Inflammatory macrophage (primary cell): ENCODE measurements at regions not wholly inside any gene's neighbourhood (a gene's known extent, or its start where the extent isn't known, plus 50 kb on each side); places are given as distances from the start of the nearest gene placed in this dataset.

Experiments
- DNase-seq, 2 donors: peaks; one replicate each; pipeline ENCODE4 v3.0.0-alpha.2; 2020 to 2022

GRCh38 chr16:64151990-64152767 lies 969.7 kb downstream of the CDH11 start:
- DNase-seq: no peak

DNA sequence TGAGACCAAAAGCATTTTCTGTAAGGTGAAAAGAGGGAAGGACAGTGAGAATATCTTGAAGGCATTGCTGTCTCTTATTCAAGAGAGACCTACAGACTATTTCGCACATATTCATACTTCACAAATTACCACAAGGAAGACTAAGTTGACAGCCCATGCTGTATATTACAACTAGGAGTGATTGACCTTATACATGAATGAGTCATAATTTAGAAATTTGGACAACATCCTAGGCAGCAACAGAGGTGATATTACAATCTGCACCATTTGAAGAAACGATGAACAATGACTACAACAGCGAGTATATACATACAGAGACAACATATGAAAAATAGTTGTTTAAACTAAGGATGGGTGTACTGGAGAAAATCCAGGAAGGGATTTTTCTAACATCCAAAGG lies 971.7 kb downstream of the CDH11 start:
- DNase-seq: no peak

DNA sequence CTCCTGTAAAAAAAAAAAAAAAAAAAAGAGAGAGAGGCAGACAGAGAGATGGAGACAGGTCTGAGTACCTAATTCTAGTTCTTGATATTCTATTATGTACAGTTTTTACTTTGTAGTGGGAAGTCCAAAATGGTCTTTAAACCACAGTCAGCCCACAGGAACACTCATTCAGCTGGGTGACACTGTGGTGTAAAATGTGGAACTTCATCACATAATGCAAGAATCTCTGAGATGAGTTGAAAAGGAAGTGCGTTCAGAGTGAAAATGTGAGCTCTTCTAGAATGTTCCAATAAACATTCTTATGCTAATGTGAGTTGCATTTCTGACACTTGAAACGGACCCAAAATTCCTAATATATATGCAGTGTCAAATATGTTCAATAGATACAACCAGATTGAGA lies 972.1 kb downstream of the CDH11 start:
- no peak for DNase-seq

GRCh38 chr16:64148356-64148755 lies 973.5 kb downstream of the CDH11 start:
- no peak for DNase-seq

GRCh38 chr16:64147941-64148340 lies 973.9 kb downstream of the CDH11 start:
- DNase-seq: no peak

GRCh38 chr16:64144617-64145016 lies 977.2 kb downstream of the CDH11 start:
- DNase-seq: no peak

GRCh38 chr16:64138621-64139020 lies 983.2 kb downstream of the CDH11 start:
- no peak for DNase-seq

- DNase-seq: no peak
These were observed 983.9 kb downstream of the CDH11 start for GRCh38 chr16:64138006-64138405.

DNA sequence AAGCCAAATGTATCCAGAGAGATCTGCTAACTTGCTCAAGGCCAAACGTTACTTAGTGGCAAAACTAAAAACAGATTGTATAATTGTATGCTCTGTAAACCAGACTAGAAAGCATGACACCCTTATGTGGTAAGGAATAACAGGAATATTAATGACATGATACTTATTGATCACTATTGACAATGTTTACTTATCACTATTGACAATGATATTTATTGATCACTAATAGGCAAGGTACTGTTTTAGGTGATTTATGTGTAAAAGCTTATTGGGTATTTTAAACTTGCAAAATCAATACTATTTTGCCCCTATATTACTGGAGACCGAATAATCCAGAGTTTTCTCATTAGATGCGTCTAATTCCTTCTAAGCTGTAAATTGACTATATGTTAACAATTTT lies 985.1 kb downstream of the CDH11 start:
- no peak for DNase-seq

DNA sequence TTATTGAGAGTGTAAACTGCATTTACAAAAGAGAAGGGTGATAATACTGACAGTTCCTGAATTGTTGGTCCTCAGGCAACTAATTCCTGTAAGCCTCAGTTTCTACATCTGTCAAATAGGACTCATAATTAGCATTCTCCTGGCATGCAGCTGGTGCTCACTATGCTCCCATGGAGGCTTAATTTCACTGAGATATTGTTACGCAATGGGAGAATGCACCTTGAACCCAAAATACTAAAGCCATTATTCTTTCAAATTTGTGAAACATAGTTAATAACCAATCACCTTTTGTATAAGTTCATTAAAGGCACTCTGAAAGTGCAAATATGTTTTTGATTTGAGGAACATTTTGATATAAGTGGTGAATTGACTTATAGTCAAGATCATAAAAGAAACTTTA lies 985.5 kb downstream of the CDH11 start:
- DNase-seq: no peak

- no peak for DNase-seq
These were observed 988.5 kb downstream of the CDH11 start for GRCh38 chr16:64133366-64133765.

GRCh38 chr16:64132759-64133361 lies 989.0 kb downstream of the CDH11 start:
- DNase-seq: no peak

- no peak for DNase-seq
These were observed 989.7 kb downstream of the CDH11 start for GRCh38 chr16:64132190-64132589.

- DNase-seq: no peak
These were observed 990.4 kb downstream of the CDH11 start for GRCh38 chr16:64131423-64131822.

GRCh38 chr16:64130140-64130539 lies 991.7 kb downstream of the CDH11 start:
- DNase-seq: no peak

DNA sequence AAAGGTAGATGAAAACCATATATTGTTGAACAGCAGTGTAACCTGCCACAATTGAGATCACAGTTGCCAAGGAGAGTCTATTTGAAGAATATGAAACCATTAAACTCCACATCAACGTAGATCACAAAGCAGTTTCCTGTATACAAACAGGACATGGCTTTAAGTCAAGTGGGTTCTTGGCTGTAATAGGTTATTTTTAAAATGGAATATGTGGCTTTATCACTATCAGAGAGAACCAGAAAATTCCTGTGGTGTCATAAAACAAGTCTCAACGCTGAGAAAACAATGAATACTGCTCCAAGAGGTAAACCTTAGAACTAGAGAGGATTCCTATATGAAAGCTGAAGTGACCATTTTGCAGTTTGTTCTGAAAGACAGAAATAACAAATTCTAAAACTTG lies 999.7 kb downstream of the CDH11 start:
- no peak for DNase-seq

- no peak for DNase-seq
These were observed 1000.4 kb downstream of the CDH11 start for GRCh38 chr16:64121473-64121872.

DNA sequence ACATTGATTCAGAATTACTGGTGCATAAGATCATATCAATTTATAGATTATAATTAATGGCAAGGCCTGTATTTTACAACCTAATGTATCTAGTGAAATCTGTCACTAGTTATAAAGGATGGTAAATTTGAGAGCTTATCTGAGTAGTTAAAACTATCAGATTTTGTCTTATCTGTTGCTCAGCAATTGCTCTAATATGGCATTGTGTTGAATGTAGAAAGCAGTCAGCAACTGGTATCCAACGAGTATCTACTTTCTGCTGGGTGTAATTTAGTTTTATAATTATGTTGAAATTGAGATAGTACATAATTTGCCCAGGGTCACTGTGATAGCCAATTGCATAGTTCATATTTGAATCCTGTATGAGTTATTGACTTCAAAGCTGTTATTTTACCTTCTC lies 1005.7 kb downstream of the CDH11 start:
- no peak for DNase-seq

DNA sequence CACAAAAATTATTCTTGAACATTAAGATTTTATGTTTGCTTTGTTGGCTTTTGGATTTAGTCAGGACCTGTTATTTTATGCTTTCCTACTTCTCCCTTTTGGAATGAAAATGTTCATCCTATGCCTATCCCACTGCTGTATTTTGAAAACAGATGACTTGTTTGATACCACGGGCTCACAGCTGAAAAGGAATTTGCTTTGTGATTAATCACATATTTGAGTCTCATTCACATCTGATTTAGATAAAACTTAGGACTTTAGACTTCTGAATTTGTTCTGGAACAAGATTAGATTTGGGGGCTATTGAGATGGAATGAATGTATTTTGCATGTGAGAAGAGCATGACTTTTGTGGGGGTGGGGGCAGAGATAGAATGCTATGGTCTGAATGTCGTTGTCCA lies 1012.6 kb downstream of the CDH11 start:
- no peak for DNase-seq

- DNase-seq: no peak
These were observed 1019.2 kb downstream of the CDH11 start for GRCh38 chr16:64102654-64103053.

DNA sequence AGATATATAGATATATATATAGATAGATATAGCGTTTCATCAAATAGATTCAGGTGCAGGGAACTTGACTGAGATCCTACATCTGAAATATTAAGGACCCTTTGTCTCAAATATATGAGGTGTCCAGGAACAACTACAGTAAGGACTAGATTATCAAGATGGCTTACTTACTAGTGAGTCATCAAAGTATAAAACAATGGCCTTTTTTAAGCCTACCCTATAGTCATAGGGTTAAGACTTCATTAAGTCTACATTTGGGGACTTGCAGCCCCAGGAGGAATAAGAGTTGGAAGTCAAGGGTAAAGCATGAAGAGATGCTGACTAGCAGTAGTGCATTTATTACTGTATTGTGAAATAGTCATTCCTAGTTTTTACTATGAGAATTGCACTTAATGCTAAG lies 1023.4 kb downstream of the CDH11 start:
- no peak for DNase-seq

DNA sequence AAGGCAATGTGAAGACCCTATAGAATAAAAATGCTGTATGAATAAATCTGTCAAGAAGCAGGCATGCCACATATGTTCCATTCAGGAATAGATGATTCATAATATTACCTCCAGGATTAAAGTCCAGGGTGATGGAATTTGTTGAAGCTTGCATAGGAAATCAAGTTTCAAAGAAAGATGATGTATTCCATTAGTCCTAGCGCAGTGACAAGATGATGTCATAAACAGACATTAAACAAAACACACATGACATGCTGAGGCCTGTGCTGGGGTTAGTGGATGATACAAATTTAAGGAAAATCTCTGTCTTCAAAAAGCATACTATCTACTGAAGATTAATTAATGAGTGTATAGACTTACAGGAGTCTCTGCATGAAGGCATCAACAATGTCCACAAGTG lies 1025.2 kb downstream of the CDH11 start:
- DNase-seq: no peak

GRCh38 chr16:64094992-64095634 lies 1026.8 kb downstream of the CDH11 start:
- DNase-seq: no peak
